ENCODE measurements at regions not wholly inside any gene's neighbourhood (a gene's known extent, or its start where the extent isn't known, plus 50 kb on each side); places are given as distances from the start of the nearest gene placed in this dataset.

GRCh38 chr13:63370101-63370500 is 1954.5 kb upstream of the PCDH20 start:
- H3K4me2 ChIP-seq (ENCODE audit: low read depth, low read length, poor library complexity, severe bottlenecking), result no peak overlapping the region
- no peak overlapping the region for H2AFZ ChIP-seq (ENCODE audit: low read depth, low read length, severe bottlenecking)
- no peak overlapping the region for H3K27ac ChIP-seq (ENCODE audit: low read depth, low read length)
- no peak overlapping the region for H3K4me3 ChIP-seq (ENCODE audit: insufficient read depth, low read length, poor library complexity, severe bottlenecking)
- H3K9me2 ChIP-seq (replicated peaks; ENCODE audit: insufficient read depth, low read length), result no peaks in the 10 kb centered on the region
- H3K27me3 ChIP-seq (ENCODE audit: low read length), result no peaks in the 10 kb centered on the region
- no peaks in the 10 kb centered on the region for H3F3A ChIP-seq (ENCODE audit: insufficient read depth)
- H3K79me2 ChIP-seq (ENCODE audit: insufficient read depth, low read length), result no peaks in the 10 kb centered on the region
- H3K36me3 ChIP-seq (ENCODE audit: low read length), result no peaks in the 10 kb centered on the region
- peaks cover 14% of the 10 kb centered on the region; the same call in 1 of the 2 replicates for H3K9me3 ChIP-seq (ENCODE audit: insufficient read depth, low read length)
- TF ChIP-seq EZH2phosphoT487 (conservative IDR thresholded peaks at IDR 0.05; ENCODE audit: low read length), result no peak
- TF ChIP-seq CTCF (IDR thresholded peaks at IDR 0.05; ENCODE audit: insufficient read depth, low read length, poor library complexity, severe bottlenecking), result no peak
- H3K9ac ChIP-seq (ENCODE audit: low read length), result no peak overlapping the region
- H4K20me1 ChIP-seq (ENCODE audit: low read depth, low read length), result no peaks in the 10 kb centered on the region

- Histone ChIP-seq H2AFZ (ENCODE audit: low read depth, low read length, severe bottlenecking) (no peak overlapping the region), H3K4me3 (ENCODE audit: insufficient read depth, low read length, poor library complexity, severe bottlenecking) (no peak overlapping the region), H3K27me3 (ENCODE audit: low read length) (no peaks in the 10 kb centered on the region), H3K9me3 (ENCODE audit: insufficient read depth, low read length) (peaks cover 14% of the 10 kb centered on the region; the same call in 1 of the 2 replicates), H3K36me3 (ENCODE audit: low read length) (no peaks in the 10 kb centered on the region), H3K79me2 (ENCODE audit: insufficient read depth, low read length) (no peaks in the 10 kb centered on the region), H3K27ac (ENCODE audit: low read depth, low read length) (no peak overlapping the region), H3K9ac (ENCODE audit: low read length) (no peak overlapping the region), H3K4me2 (ENCODE audit: low read depth, low read length, poor library complexity, severe bottlenecking) (no peak overlapping the region), H3K9me2 (replicated peaks; ENCODE audit: insufficient read depth, low read length) (no peaks in the 10 kb centered on the region), H4K20me1 (ENCODE audit: low read depth, low read length) (no peaks in the 10 kb centered on the region), H3F3A (ENCODE audit: insufficient read depth) (no peaks in the 10 kb centered on the region)
- TF ChIP-seq CTCF (IDR thresholded peaks at IDR 0.05; ENCODE audit: insufficient read depth, low read length, poor library complexity, severe bottlenecking), result no peak
- TF ChIP-seq EZH2phosphoT487 (conservative IDR thresholded peaks at IDR 0.05; ENCODE audit: low read length), result no peak
Observed at GRCh38 chr13:63367522-63368198, 1952.0 kb upstream of the PCDH20 start.

GRCh38 chr13:63364159-63364558 is 1948.5 kb upstream of the PCDH20 start:
- Histone ChIP-seq H3F3A (ENCODE audit: insufficient read depth) (no peaks in the 10 kb centered on the region), H3K9me2 (replicated peaks; ENCODE audit: insufficient read depth, low read length) (no peaks in the 10 kb centered on the region), H3K27ac (ENCODE audit: low read depth, low read length) (no peak overlapping the region), H3K9ac (ENCODE audit: low read length) (no peak overlapping the region), H3K9me3 (ENCODE audit: insufficient read depth, low read length) (peaks cover 14% of the 10 kb centered on the region; the same call in 1 of the 2 replicates), H3K4me2 (ENCODE audit: low read depth, low read length, poor library complexity, severe bottlenecking) (no peak overlapping the region), H3K36me3 (ENCODE audit: low read length) (no peaks in the 10 kb centered on the region), H3K27me3 (ENCODE audit: low read length) (no peaks in the 10 kb centered on the region), H3K79me2 (ENCODE audit: insufficient read depth, low read length) (no peaks in the 10 kb centered on the region), H2AFZ (ENCODE audit: low read depth, low read length, severe bottlenecking) (no peak overlapping the region), H3K4me3 (ENCODE audit: insufficient read depth, low read length, poor library complexity, severe bottlenecking) (no peak overlapping the region), H4K20me1 (ENCODE audit: low read depth, low read length) (no peaks in the 10 kb centered on the region)
- no peak for TF ChIP-seq CTCF (IDR thresholded peaks at IDR 0.05; ENCODE audit: insufficient read depth, low read length, poor library complexity, severe bottlenecking)

Data from SU-DHL-6 (cell line).